B cell (primary cell): ENCODE measurements at regions not wholly inside any gene's neighbourhood (a gene's known extent, or its start where the extent isn't known, plus 50 kb on each side); places are given as distances from the start of the nearest gene placed in this dataset.

Source experiments
- ATAC-seq: fragments of 200-7000 bp; cut with Tn5 transposase; one replicate; pipeline ENCODE4 v1.10.0; 2021; ENCODE audit warnings: low read depth, mild to moderate bottlenecking, moderate number of reproducible peaks, moderate library complexity
- CTCF ChIA-PET: fragments of 350-600 bp; sonication (Branson Sonifier 250); formaldehyde crosslinking; loops from one replicate; lab custom pipeline; 2021; ENCODE audit warnings: antibody characterized with exemption, inconsistent platforms; lab: Charles Lee
- POLR2A ChIA-PET: fragments of 350-600 bp; sonication (Branson Sonifier 250); formaldehyde crosslinking; loops from one replicate; lab custom pipeline; 2021; ENCODE audit warnings: antibody characterized with exemption; lab: Charles Lee
- DNase-seq: peaks from one replicate; pipeline ENCODE4 v3.0.0; 2013
- H2AFZ ChIP-seq: 2 replicates; pipeline ENCODE4 v1.6.1; 2012; ENCODE audit warnings: mild to moderate bottlenecking, low read depth, low read length; ENCODE audit not compliant: insufficient read depth, poor library complexity, severe bottlenecking
- H3K27ac ChIP-seq, 2 donors: 1 replicate in 1 of 2; 2 replicates in 1 of 2; pipeline ENCODE4 v1.5.1; 2012 to 2013; ENCODE audit warnings: low read length in 2 of 2, mild to moderate bottlenecking in 2 of 2, moderate library complexity in 1 of 2
- H3K27me3 ChIP-seq, 4 experiments: fragments of 200-600 bp in 1 of 4; sonication (generic) in 1 of 4; replicated peaks in 1 of 4; 1 replicate in 2 of 4; 2 replicates in 2 of 4; pipeline versions ENCODE4 v1.6.1 to v1.7.0; 2013 to 2016; ENCODE audit warnings: low read length in 3 of 4, mild to moderate bottlenecking in 2 of 4, mixed read lengths in 1 of 4, moderate library complexity in 1 of 4; ENCODE audit not compliant: insufficient read depth in 4 of 4, control insufficient read depth in 3 of 4; ENCODE audit errors: control extremely low read depth in 1 of 4
- H3K36me3 ChIP-seq, 2 experiments: replicated peaks in 1 of 2; 1 replicate in 1 of 2; 2 replicates in 1 of 2; pipeline versions ENCODE4 v1.6.1 to v1.7.1; 2013; ENCODE audit warnings: low read length in 1 of 2; ENCODE audit not compliant: insufficient read depth in 2 of 2, control insufficient read depth in 1 of 2; ENCODE audit errors: control extremely low read depth in 1 of 2, extremely low read depth in 1 of 2
- H3K4me1 ChIP-seq, 2 donors: fragments of 200-600 bp in 1 of 2; sonication (generic) in 1 of 2; 1 replicate in 1 of 2; 2 replicates in 1 of 2; pipeline versions ENCODE4 v1.5.1 to v1.6.1; 2013 to 2017; ENCODE audit warnings: low read length in 2 of 2; ENCODE audit not compliant: control insufficient read depth in 2 of 2, insufficient read depth in 2 of 2
- H3K4me2 ChIP-seq: replicated peaks from 2 replicates; pipeline ENCODE3; 2012; ENCODE audit warnings: mild to moderate bottlenecking, low read depth, low read length; ENCODE audit not compliant: poor library complexity, severe bottlenecking
- H3K4me3 ChIP-seq, 5 experiments: fragments of 200-600 bp in 1 of 5; sonication (generic) in 1 of 5; 1 replicate in 3 of 5; 2 replicates in 2 of 5; pipeline versions ENCODE4 v1.5.1 to v1.7.0; 2011 to 2016; ENCODE audit warnings: low read length in 4 of 5, mild to moderate bottlenecking in 4 of 5, low read depth in 2 of 5, control low read depth in 1 of 5, moderate library complexity in 1 of 5; ENCODE audit not compliant: insufficient read depth in 1 of 5; ENCODE audit errors: control extremely low read depth in 1 of 5, extremely low read depth in 1 of 5
- H3K79me2 ChIP-seq: fragments of 200-600 bp; sonication (generic); one replicate; pipeline ENCODE4 v1.6.0; 2016; ENCODE audit warnings: low read length; ENCODE audit not compliant: control insufficient read depth, insufficient read depth
- H3K9ac ChIP-seq: fragments of 200-600 bp; sonication (generic); 2 replicates; pipeline ENCODE4 v1.6.1; 2017; ENCODE audit warnings: mild to moderate bottlenecking, low read length, moderate library complexity
- H3K9me3 ChIP-seq, 3 donors: one replicate each; pipeline versions ENCODE4 v1.6.1 to v1.7.1; 2013; ENCODE audit warnings: low read length in 2 of 3; ENCODE audit not compliant: control insufficient read depth in 2 of 3, insufficient read depth in 1 of 3; ENCODE audit errors: control extremely low read depth in 1 of 3
- H4K20me1 ChIP-seq: 2 replicates; pipeline ENCODE4 v1.6.0; 2012; ENCODE audit warnings: mild to moderate bottlenecking, low read length; ENCODE audit not compliant: insufficient read depth, control insufficient read depth, poor library complexity, severe bottlenecking
- H3K27ac Mint-ChIP-seq: one replicate; pipeline ENCODE4 v1.8.0; 2021; ENCODE audit warnings: mixed read lengths
- H3K27me3 Mint-ChIP-seq: one replicate; pipeline ENCODE4 v1.8.0; 2021; ENCODE audit warnings: mixed read lengths
- H3K4me1 Mint-ChIP-seq: one replicate; pipeline ENCODE4 v1.8.0; 2021; ENCODE audit warnings: mixed read lengths
- H3K4me3 Mint-ChIP-seq: one replicate; pipeline ENCODE4 v1.8.0; 2021; ENCODE audit warnings: mixed read lengths
- H3K9me3 Mint-ChIP-seq: one replicate; pipeline ENCODE4 v1.8.0; 2022; ENCODE audit warnings: mixed read lengths; ENCODE audit not compliant: insufficient read depth
- CTCF ChIP-seq: fragments of 200-600 bp; IDR thresholded peaks from one replicate; pipeline ENCODE4 v1.8.0; 2022; ENCODE audit warnings: antibody characterized with exemption, mild to moderate bottlenecking
- EZH2 ChIP-seq: IDR thresholded peaks from 2 replicates; pipeline ENCODE4 v1.6.1; 2012; ENCODE audit warnings: borderline replicate concordance, low read depth, mild to moderate bottlenecking, moderate library complexity, low read length; ENCODE audit not compliant: insufficient read depth, poor library complexity, severe bottlenecking
- WGBS: methylation state at CpG from one replicate; pipeline ENCODE4 v1.1.5; 2013; ENCODE audit warnings: missing lambda C conversion rate; ENCODE audit not compliant: insufficient coverage; 5-methylcytosine and 5-hydroxymethylcytosine counted together
- intact Hi-C: fragments of 100-400 bp; cut with micrococcal nuclease; formaldehyde crosslinking; loops from one replicate; pipeline ENCODE4 v1.10.0; 2022

GRCh38 chr3:101150504-101150903, 157.3 kb upstream of the ABI3BP start:
- no peak overlapping the region for H3K4me2 ChIP-seq
- no peaks in the 10 kb centered on the region for H3K4me1 Mint-ChIP-seq
- H3K9ac ChIP-seq, result no peak overlapping the region
- no peaks in the 10 kb centered on the region for H4K20me1 ChIP-seq
- WGBS, result 67% methylated on average over 1 of the region's 2 CpGs
- no peak overlapping the region for H3K4me3 Mint-ChIP-seq
- no peaks in the 10 kb centered on the region for H3K4me1 ChIP-seq
- ChIA-PET CTCF (no interaction called here), POLR2A (no interaction called here)
- no peaks in the 10 kb centered on the region for H3K36me3 ChIP-seq
- H3K27me3 Mint-ChIP-seq, result peaks cover 5% of the 10 kb centered on the region
- H3K79me2 ChIP-seq, result no peaks in the 10 kb centered on the region
- intact Hi-C loops, result no loop called here
- H3K9me3 ChIP-seq, result no peaks in the 10 kb centered on the region
- TF ChIP-seq CTCF, result no peak
- TF ChIP-seq EZH2, result no peak
- no peak for DNase-seq
- no peak overlapping the region for H3K4me3 ChIP-seq
- no peak for ATAC-seq
- peaks cover 0 to 3% (median 0%) of the 10 kb centered on the region in 4 experiments for H3K27me3 ChIP-seq
- H2AFZ ChIP-seq, result no peak overlapping the region
- no peak overlapping the region for H3K27ac Mint-ChIP-seq
- no peaks in the 10 kb centered on the region for H3K9me3 Mint-ChIP-seq
- no peak overlapping the region for H3K27ac ChIP-seq

DNA sequence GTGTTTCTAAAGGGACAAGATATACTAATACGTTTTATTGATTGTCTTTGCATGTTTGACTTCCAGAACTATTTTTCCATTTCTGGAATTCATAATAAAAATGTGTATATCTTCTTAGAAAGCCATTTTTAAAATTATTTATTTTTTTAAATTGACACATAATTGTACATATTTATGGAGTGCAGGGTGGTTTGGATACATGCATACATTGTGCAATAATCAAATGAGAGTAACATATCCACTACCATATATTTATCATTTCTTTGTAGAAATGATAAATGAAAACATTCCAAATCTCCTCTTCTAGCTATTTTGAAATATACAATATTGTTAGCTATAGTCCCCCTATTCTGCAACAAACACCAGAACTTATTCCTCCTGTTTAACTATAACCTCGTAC, 156.5 kb upstream of the ABI3BP start:
- CTCF ChIA-PET, result no interaction called here
- no CpG with 5 or more reads among the region's 2 CpGs for WGBS
- H3K27me3 Mint-ChIP-seq, result peaks cover 5% of the 10 kb centered on the region
- no peaks in the 10 kb centered on the region for H3K9me3 Mint-ChIP-seq
- Histone ChIP-seq H3K36me3 (no peaks in the 10 kb centered on the region), H3K4me1 (no peaks in the 10 kb centered on the region), H3K4me3 (no peak overlapping the region), H3K79me2 (no peaks in the 10 kb centered on the region), H4K20me1 (no peaks in the 10 kb centered on the region), H3K9me3 (no peaks in the 10 kb centered on the region), H3K9ac (no peak overlapping the region), H2AFZ (no peak overlapping the region), H3K27ac (no peak overlapping the region), H3K27me3 (peaks cover 0 to under 1% (median 0%) of the 10 kb centered on the region in 4 experiments), H3K4me2 (no peak overlapping the region)
- POLR2A ChIA-PET, result no interaction called here
- H3K4me1 Mint-ChIP-seq, result no peaks in the 10 kb centered on the region
- H3K27ac Mint-ChIP-seq, result no peak overlapping the region
- ATAC-seq (no peak), DNase-seq (no peak)
- no peak for TF ChIP-seq CTCF
- TF ChIP-seq EZH2, result no peak
- intact Hi-C loops, result no loop called here
- no peak overlapping the region for H3K4me3 Mint-ChIP-seq
